ENCODE measurements at regions not wholly inside any gene's neighbourhood (a gene's known extent, or its start where the extent isn't known, plus 50 kb on each side); places are given as distances from the start of the nearest gene placed in this dataset.

- no peak for TF ChIP-seq CTCF (IDR thresholded peaks at IDR 0.05)
- no peak for TF ChIP-seq ZFX (IDR thresholded peaks at IDR 0.05; ENCODE audit: borderline replicate concordance)
These were observed 124.5 kb downstream of the TLE3 start for GRCh38 chr15:69973102-69973714.

Measured in 22Rv1 (cell line).